ENCODE measurements at regions not wholly inside any gene's neighbourhood (a gene's known extent, or its start where the extent isn't known, plus 50 kb on each side); places are given as distances from the start of the nearest gene placed in this dataset.
A peak's percentile ranks its signal among the peaks of the same experiment; 100 is the strongest.

GRCh38 chr12:58576081-58576480, 344.2 kb downstream of the LRIG3 start:
- intact Hi-C loops (cut with DNase I) = no loop called here
- no peak for TF ChIP-seq CTCF (IDR thresholded peaks at IDR 0.05)
- H3K27me3 ChIP-seq = no peaks in the 10 kb centered on the region
- no peaks in the 10 kb centered on the region for H3K9me3 ChIP-seq
- no peaks in the 10 kb centered on the region for H3K4me1 ChIP-seq
- DNase-seq (no peak), ATAC-seq (no peak)
- no peaks in the 10 kb centered on the region for H3K36me3 ChIP-seq
- peak overlapping the region; percentile 37 for H3K27ac ChIP-seq
- no peak overlapping the region for H3K4me3 ChIP-seq

GRCh38 chr12:58576916-58577315, 343.4 kb downstream of the LRIG3 start:
- no peak for TF ChIP-seq CTCF (IDR thresholded peaks at IDR 0.05)
- DNase-seq = no peak
- Histone ChIP-seq H3K36me3 (no peaks in the 10 kb centered on the region), H3K27ac (no peak overlapping the region), H3K27me3 (no peaks in the 10 kb centered on the region), H3K9me3 (no peaks in the 10 kb centered on the region), H3K4me1 (no peaks in the 10 kb centered on the region), H3K4me3 (no peak overlapping the region)
- intact Hi-C loops (cut with DNase I) = no loop called here
- no peak for ATAC-seq

- no peak overlapping the region for H3K4me3 ChIP-seq
- H3K4me1 ChIP-seq = peaks cover 3% of the 10 kb centered on the region
- no peak overlapping the region for H3K27ac ChIP-seq
- TF ChIP-seq CTCF (IDR thresholded peaks at IDR 0.05) = no peak
- H3K9me3 ChIP-seq = no peaks in the 10 kb centered on the region
- ATAC-seq = no peak
- no peaks in the 10 kb centered on the region for H3K36me3 ChIP-seq
- no peak for DNase-seq
- intact Hi-C loops (cut with DNase I) = no loop called here
- H3K27me3 ChIP-seq = no peaks in the 10 kb centered on the region
Observed at GRCh38 chr12:58580095-58580494, 340.2 kb downstream of the LRIG3 start.

GRCh38 chr12:58583529-58583928, 336.8 kb downstream of the LRIG3 start:
- no peak overlapping the region for H3K4me3 ChIP-seq
- H3K36me3 ChIP-seq = no peaks in the 10 kb centered on the region
- DNase-seq = no peak
- H3K27me3 ChIP-seq = no peaks in the 10 kb centered on the region
- intact Hi-C loops (cut with DNase I) = no loop called here
- peaks cover 3% of the 10 kb centered on the region for H3K4me1 ChIP-seq
- no peak overlapping the region for H3K27ac ChIP-seq
- H3K9me3 ChIP-seq = no peaks in the 10 kb centered on the region
- ATAC-seq = no peak
- no peak for TF ChIP-seq CTCF (IDR thresholded peaks at IDR 0.05)

GRCh38 chr12:58583940-58584339, 336.4 kb downstream of the LRIG3 start:
- ATAC-seq = no peak
- peaks cover 3% of the 10 kb centered on the region for H3K4me1 ChIP-seq
- DNase-seq = no peak
- H3K27me3 ChIP-seq = no peaks in the 10 kb centered on the region
- no peak overlapping the region for H3K4me3 ChIP-seq
- H3K9me3 ChIP-seq = no peaks in the 10 kb centered on the region
- TF ChIP-seq CTCF (IDR thresholded peaks at IDR 0.05) = no peak
- no peak overlapping the region for H3K27ac ChIP-seq
- intact Hi-C loops (cut with DNase I) = no loop called here
- H3K36me3 ChIP-seq = no peaks in the 10 kb centered on the region

- intact Hi-C loops (cut with DNase I) = no loop called here
- H3K27me3 ChIP-seq = no peaks in the 10 kb centered on the region
- no peak for DNase-seq
- H3K27ac ChIP-seq = no peak overlapping the region
- no peak for TF ChIP-seq CTCF (IDR thresholded peaks at IDR 0.05)
- peaks cover 3% of the 10 kb centered on the region for H3K4me1 ChIP-seq
- no peaks in the 10 kb centered on the region for H3K9me3 ChIP-seq
- no peaks in the 10 kb centered on the region for H3K36me3 ChIP-seq
- no peak overlapping the region for H3K4me3 ChIP-seq
- ATAC-seq = no peak
Observed at GRCh38 chr12:58584880-58585279, 335.4 kb downstream of the LRIG3 start.
